Neural progenitor cell (in vitro differentiated cells): ENCODE measurements at regions not wholly inside any gene's neighbourhood (a gene's known extent, or its start where the extent isn't known, plus 50 kb on each side); places are given as distances from the start of the nearest gene placed in this dataset.
A peak's percentile ranks its signal among the peaks of the same experiment; 100 is the strongest.

Source experiments
- CTCF ChIP-seq: fragments of 200-600 bp; sonication (generic); IDR thresholded peaks from 2 replicates; pipeline ENCODE4 v1.5.1; 2017; ENCODE audit warnings: antibody characterized with exemption, mild to moderate bottlenecking
- EZH2phosphoT487 ChIP-seq: fragments of 200-600 bp; sonication (generic); IDR thresholded peaks from 2 replicates; pipeline ENCODE4 v1.6.1; 2017; ENCODE audit warnings: antibody characterized with exemption

- peak; percentile 90 for TF ChIP-seq CTCF
- TF ChIP-seq EZH2phosphoT487, result no peak
Measured at GRCh38 chr6:27772261-27773001, 139.8 kb downstream of the OR2B2 start.
